ENCODE measurements at regions not wholly inside any gene's neighbourhood (a gene's known extent, or its start where the extent isn't known, plus 50 kb on each side); places are given as distances from the start of the nearest gene placed in this dataset.

DNA sequence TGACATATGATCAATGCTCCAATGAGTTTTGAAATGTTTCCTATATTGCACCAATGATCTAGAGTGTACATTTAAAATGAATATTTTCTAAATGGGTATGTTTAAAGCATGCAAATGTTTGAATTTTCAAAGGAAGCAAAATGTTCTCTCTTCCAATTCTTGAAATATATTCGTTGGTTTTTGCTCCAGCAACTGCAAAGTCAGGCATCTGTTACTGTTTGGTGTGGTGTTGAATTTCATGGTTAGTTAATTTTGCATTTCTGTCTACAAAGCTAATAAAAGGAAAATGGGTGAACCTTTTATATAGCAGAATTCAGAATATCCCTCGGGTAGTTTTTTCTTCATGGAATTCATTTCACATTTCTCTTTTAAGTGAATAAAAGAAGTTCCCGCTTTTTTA is 1018.3 kb downstream of the GRIK2 start:
- DNase-seq (ENCODE audit: low read depth in 2 of 2), result no peak

DNA sequence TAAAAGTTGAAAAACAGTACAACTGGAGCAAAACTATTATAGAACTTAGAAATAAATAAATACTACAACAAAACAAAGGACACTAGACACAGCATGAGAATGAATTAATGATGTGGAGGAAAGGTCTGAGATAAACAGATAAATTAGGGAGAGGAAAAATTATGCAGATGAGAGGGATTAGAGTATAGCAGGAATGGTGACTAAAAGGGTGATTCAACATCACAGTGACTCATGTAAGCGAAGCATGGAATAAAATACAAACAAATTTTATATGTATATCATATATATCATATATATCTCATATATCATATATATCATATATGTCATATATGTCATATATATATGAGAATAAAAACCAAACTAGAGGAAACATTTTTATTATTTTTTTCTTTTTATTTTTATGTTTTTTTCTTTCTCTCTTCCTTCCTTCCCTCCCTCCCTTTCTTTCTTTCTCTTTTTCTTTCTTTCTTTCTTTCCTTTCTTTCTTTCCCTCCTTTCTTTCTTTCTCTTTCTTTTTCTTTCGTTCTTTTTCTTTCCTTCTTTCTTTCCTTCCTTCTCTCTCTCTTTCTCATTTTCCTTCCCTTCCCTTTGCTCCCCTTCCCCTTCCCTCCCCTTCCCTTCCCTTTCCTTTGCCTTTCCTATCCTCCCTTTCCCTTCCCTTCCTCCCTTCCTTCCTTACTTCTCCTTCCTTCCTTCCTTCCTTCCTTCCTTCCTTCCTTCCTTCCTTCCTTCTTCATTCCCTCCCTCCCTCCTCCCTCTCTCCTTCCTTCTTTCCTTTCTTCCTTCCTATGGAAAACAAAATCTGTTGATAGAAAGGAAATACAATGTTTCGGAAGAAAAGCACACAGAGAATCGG is 1014.6 kb downstream of the GRIK2 start:
- no peak for DNase-seq (ENCODE audit: low read depth in 2 of 2)

GRCh38 chr6:102405860-102406259 is 1012.4 kb downstream of the GRIK2 start:
- DNase-seq (ENCODE audit: low read depth in 2 of 2), result no peak

DNA sequence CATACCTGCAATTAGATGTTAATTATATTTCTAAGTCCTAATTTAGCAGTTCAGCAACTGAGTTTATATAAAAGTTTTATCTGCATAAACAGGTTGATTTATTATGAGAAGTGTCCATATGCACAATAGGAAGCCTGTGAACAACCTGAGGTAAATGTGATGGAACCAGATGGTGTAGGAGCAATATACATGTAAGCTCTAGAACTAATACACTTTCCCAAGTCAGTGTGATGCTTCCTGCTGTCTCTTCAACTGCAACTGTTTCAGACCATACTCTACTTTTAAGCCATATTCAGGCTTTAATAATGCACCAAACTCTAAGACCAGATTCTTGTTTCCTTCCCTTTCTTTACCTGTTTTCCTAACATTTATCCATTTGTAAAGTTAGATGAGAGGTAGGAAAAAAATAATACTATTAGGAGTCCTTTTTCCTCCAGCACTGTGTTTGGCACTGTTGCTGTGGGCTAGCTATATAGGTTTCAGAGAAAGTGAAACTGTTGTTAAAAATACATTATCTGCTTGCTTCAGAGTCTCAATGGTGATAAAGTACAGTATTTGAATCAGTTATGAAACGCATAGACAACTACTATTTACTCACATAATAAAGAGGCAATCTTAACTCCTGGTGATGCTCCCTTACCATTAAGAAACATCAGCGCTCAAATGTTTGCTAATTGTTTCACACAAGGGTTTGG is 1009.3 kb downstream of the GRIK2 start:
- DNase-seq (ENCODE audit: low read depth in 2 of 2), result no peak

DNA sequence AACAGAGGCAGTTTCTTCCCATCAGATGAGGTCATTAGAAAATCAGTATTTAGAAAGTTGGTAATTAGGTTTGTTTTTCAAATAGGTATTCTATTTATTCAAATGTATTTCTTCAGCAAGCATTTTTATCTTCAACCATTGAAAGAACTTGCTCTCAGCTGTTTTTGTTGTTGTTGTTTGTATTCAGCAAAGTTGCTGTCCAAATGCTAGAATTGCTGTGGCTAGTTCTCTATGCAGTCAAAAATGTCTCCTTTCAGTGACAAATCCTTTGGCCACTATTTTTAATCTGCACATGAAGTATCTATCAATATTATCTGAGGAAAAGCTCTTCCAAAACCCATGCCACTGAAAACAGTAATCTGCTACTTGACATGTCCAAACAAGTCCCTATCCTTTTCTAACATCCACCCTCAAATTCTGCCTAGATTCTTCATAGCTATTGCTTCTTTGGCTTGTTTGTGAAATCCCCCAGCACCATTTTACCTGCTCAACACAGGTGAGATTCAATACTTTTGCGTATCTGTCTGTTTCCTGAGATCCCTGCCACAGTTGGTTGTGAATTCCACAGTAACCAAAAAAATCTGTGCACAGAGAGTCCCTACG is 1005.4 kb downstream of the GRIK2 start:
- DNase-seq (ENCODE audit: low read depth in 2 of 2), result no peak

DNA sequence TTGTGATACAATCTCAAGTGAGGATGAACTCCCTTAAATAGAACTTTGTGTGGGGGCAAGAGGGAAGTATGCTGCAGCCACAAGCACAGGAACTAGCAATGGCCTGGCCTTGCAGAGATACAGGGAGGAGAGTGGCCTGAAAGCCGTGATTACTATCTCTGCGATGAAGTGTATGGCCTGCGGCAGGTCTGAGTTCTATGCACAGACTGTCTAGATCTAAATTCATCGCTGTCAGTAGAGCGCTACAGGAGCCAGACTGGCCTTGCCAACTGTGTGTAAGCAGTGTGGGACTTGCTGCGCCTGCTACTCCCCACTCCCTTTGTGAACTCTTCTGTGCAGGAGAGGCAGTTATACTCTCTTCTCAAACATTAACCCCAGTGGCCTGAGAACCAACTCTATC is 997.0 kb downstream of the GRIK2 start:
- no peak for DNase-seq (ENCODE audit: low read depth in 2 of 2)

GRCh38 chr6:102389994-102390393 is 996.5 kb downstream of the GRIK2 start:
- no peak for DNase-seq (ENCODE audit: low read depth in 2 of 2)

DNA sequence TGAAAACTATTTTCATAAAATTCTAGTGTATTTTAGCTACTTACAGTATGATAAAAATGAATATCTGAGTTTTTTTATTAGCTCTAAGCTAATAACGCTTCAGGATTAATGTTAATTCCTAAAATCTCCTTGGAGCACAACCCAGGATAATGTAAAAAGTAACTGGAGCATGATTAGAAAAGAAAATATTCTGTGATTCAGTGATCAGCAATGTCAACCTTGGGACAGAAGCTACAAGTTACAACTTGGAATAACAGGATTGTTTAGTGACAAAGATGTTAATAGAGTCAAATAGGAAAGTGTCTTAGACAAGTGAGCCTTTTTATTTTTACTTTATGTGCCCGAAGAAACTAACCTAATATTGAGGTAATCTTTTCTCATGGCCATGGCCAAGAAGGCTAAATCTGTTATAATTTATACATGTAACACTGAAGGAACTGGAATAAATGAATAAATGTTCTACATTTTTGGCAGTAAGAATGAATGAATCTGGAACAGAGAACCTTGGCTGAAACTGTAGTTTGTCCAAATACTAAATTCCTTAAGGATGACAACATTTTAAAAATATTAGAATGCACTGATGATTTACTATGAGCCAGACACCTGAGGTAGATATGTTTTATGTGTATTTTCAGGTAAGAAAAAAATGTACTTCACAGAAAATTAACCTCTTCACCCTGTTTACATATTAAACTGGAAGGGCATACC is 994.0 kb downstream of the GRIK2 start:
- no peak for DNase-seq (ENCODE audit: low read depth in 2 of 2)

DNA sequence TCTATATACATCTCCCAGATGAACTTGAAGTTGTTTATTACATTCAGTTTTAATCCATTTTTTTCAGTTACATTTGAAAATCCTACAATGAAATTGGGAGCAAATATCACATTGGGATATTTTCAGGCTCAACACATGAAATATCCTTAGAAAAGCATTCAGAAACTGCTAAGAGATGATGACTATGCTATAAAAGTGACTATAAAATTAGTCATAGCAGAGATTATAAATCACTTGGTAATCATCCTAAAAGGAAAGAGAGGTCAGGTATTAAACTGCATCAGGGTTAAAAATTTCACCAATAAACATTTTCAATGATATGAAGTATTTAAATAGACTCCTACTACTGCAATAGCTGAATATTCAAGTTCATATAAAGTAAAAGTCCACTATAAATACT is 987.7 kb downstream of the GRIK2 start:
- DNase-seq (ENCODE audit: low read depth in 2 of 2), result no peak

GRCh38 chr6:102356170-102356569 is 962.7 kb downstream of the GRIK2 start:
- DNase-seq (ENCODE audit: low read depth in 2 of 2), result no peak

DNA sequence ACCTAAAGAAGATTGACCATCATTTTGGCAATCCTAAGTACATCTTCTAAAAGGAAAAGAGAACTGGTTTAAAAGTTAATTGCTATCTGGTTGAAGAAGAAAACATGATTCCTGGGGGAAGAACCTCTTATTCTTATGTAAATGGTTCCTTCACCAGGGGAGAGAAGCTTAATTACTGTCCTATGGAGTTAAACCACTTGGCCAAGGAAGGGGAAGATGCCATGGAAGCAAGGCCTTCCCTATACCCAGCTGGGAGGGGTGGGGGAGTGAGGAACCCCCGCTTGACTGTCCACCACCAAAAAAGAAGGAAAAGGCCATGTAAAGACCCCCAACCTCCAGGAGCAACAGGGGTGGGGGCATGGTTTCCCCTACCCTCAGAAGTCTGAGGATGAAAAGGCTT is 962.1 kb downstream of the GRIK2 start:
- DNase-seq (ENCODE audit: low read depth in 2 of 2), result no peak

DNA sequence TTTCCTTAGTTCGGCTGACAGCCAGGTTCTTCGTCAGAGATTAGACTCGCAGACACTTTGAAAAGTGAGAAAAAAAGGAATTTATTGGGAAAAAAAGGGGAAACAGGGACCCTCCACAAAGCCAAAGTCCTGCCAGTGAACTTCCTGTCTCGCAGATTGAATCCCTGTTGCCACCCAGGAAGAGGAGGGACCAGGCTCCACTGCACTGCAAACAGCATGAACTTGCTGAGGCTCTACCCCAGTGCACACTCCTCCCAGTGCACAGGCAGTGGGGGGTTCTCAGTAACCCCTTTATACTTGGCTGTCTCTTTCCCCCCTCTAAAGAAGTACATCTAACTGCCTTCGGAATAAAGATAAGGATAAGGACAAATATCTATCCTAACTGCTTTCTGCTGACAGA is 959.0 kb downstream of the GRIK2 start:
- DNase-seq (ENCODE audit: low read depth in 2 of 2), result no peak

DNA sequence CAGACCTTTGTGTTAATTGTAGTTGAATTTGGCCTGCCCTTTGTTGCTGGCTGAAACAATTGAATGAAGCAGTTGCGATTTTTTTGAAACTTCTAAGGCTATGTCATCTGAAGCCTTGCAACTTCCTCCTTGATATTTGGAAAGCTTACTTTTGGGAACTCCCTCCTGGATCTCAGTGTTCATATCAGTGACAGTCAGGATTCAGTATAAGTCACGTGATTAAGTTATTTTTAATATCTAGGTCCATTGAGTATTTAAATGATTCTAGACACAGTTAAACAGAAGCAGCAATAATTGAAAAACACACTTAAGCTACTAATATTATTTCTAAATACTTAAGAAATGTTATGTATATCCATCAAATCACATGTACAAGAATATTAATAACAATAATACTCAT is 951.3 kb downstream of the GRIK2 start:
- no peak for DNase-seq (ENCODE audit: low read depth in 2 of 2)

DNA sequence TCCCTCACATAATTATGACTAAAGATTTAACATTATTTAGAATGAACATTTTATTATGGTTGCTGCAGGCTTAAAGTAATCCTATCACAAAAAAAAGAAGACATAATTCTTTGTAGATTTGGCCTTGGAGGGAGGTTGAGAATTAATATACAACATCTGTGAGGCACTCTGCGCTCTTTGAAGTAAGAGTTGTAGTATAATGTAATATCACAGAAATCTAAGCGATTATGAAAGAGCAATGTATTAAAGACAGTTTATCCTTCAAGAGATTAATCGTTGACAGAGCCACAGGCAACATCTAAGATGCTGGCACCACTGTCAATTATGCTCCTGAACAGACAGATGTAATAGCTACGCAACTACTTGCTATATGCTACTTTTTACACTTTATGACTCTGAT is 946.8 kb downstream of the GRIK2 start:
- no peak for DNase-seq (ENCODE audit: low read depth in 2 of 2)

DNA sequence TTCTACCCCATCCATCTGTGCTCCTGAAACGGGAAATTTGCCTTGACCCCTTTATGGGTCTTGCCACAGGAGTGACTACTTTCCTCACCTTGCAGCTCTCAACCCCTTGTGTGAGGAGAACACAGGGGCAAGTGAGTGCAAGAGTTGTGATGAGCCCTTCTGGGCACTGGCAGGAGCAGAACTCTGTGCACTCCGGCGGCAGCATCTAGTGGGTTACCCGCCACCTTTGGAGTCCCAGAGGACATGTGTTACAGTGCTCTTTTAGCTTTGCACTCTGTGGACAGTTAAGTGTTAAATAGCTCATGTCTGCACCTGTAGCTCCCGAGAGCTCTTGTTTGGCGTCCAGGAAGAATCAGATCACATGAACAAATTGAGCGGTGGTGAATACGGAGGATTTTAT is 940.2 kb downstream of the GRIK2 start:
- no peak for DNase-seq (ENCODE audit: low read depth in 2 of 2)

DNA sequence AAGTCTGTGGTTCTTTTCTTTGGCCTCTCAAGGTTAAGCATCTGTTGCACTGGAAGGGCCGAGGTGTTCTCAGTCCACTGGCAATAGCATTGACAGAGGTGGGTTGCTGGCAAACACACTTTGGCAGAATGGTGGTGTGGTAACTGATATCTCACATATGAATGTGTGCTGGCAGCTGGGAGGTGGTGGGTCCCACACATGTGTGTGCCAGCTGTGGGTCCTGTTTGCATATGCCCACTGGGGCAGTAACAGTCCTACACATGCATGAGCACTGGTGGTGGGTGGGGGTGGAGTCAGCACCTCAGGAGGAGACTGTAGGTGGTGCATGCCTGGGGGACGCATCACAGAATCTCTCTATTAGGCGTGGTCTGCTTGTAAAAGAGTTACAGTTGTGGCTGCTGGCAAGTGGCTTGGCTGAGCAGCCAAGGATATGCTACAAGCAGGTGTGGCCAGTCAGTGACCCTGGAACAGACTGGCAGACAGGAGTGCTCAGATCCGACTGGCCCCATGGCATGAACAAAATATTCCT is 934.3 kb downstream of the GRIK2 start:
- DNase-seq (ENCODE audit: low read depth in 2 of 2), result no peak

GRCh38 chr6:102313699-102314098 is 920.2 kb downstream of the GRIK2 start:
- DNase-seq (ENCODE audit: low read depth in 2 of 2), result no peak

DNA sequence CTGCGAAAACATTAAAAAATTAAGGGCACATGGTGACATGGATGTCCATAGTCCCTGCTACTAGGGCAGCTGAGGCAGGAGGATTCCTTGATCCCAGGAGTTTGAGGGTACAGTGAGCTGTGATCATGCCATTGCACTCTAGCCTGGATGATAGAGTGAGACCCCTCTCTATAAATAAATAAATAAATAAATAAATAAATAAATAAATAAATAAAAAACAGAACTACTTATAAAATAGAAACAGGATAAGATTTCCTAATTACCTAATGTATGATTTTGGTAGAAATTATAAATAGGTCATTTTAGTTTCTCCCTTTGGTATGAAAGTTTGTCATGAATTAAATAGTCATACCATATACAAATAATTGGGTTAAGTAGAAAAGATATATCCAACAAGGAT is 916.2 kb downstream of the GRIK2 start:
- DNase-seq (ENCODE audit: low read depth in 2 of 2), result no peak

DNA sequence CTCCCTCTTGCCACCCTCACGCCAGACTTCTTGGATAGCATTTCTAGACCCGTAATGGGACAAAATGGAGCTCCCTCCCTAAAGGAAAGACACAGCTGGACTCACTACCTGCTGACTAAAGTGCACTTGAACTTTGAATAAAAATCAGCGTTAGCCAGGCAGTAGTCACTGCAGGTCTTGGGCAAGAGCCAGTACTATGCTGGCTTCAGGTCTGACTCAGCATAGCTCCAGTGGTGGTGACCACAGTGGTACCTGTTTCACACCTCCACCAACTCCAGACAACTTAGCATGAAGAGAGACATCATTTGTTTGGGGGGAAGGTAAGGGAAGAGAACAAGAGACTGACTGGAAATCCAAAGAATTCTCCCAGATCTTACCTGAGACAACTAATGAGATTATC is 906.8 kb downstream of the GRIK2 start:
- no peak for DNase-seq (ENCODE audit: low read depth in 2 of 2)

DNA sequence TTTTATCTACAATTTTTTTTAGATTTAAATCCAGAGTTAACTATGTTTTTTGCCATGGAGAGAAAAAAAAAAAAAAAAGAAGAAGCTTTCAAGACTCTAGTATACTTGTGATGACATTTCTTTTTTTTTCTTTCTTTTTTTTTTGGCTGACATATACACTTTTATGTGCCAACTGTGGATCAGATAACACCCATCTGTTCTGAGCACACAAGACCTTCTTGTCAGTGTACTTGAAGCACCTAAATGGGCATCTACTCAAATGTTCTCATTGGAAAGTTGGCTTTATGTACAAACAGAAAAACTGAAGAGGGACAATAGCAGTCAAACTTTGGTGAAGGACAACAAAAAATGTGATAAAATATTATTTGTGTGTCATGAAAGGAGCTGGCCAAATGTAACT is 904.5 kb downstream of the GRIK2 start:
- DNase-seq (ENCODE audit: low read depth in 2 of 2), result no peak

All from stimulated activated CD8-positive, alpha-beta memory T cell treated with anti-CD3 and anti-CD28 coated beads, Interleukin-2, amount 100 ng/mL, for 1 hour (primary cell).